WTC11 (cell line): ENCODE measurements at regions not wholly inside any gene's neighbourhood (a gene's known extent, or its start where the extent isn't known, plus 50 kb on each side); places are given as distances from the start of the nearest gene placed in this dataset.

Source experiments
- ATAC-seq: fragments of 200-7000 bp; cut with Tn5 transposase; 2 replicates; pipeline ENCODE4 v1.10.0; 2021; ENCODE audit warnings: mild to moderate bottlenecking, moderate library complexity
- CTCF ChIA-PET: fragments of 300-600 bp; sonication (Branson Sonifier 250); formaldehyde crosslinking; loops from one replicate; lab custom pipeline; 2021; ENCODE audit warnings: antibody characterized with exemption; lab: Charles Lee
- POLR2A ChIA-PET: fragments of 350-600 bp; sonication (Branson Sonifier 250); formaldehyde crosslinking; loops from one replicate; lab custom pipeline; 2021; ENCODE audit warnings: antibody characterized with exemption; lab: Charles Lee
- DNase-seq: peaks from one replicate; pipeline ENCODE4 v3.0.0; 2021; ENCODE audit warnings: low spot score
- H3K27ac Mint-ChIP-seq: 2 replicates; pipeline ENCODE4 v1.8.0; 2021; ENCODE audit warnings: mixed read lengths
- H3K27me3 Mint-ChIP-seq: 2 replicates; pipeline ENCODE4 v1.8.0; 2021; ENCODE audit warnings: low read depth, mild to moderate bottlenecking, moderate library complexity, mixed read lengths
- H3K36me3 Mint-ChIP-seq: 2 replicates; pipeline ENCODE4 v1.8.0; 2021; ENCODE audit warnings: mixed read lengths
- H3K4me1 Mint-ChIP-seq: 2 replicates; pipeline ENCODE4 v1.8.0; 2022; ENCODE audit warnings: mixed read lengths
- H3K4me3 Mint-ChIP-seq: 2 replicates; pipeline ENCODE4 v1.8.0; 2021; ENCODE audit warnings: mild to moderate bottlenecking, moderate library complexity, mixed read lengths
- H3K9me3 Mint-ChIP-seq: 2 replicates; pipeline ENCODE4 v1.8.0; 2021; ENCODE audit warnings: mixed read lengths
- CBFB ChIP-seq: sonication (generic); formaldehyde crosslinking; IDR thresholded peaks from 2 replicates; pipeline ENCODE4 v1.8.1; 2022; ENCODE audit warnings: mild to moderate bottlenecking, low read depth, missing genetic modification reagents
- CREM ChIP-seq: sonication (generic); formaldehyde crosslinking; IDR thresholded peaks from 2 replicates; pipeline ENCODE4 v1.8.1; 2022; ENCODE audit warnings: mild to moderate bottlenecking, missing genetic modification reagents, moderate library complexity
- EMX1 ChIP-seq: fragments of 250-450 bp; sonication (Bioruptor Pico); IDR thresholded peaks from 2 replicates; pipeline ENCODE4 v1.8.0; 2021; ENCODE audit warnings: mild to moderate bottlenecking
- GTF2I ChIP-seq: fragments of 250-450 bp; sonication (Bioruptor Pico); conservative IDR thresholded peaks from 2 replicates; pipeline ENCODE4 v1.4.0; 2021; ENCODE audit warnings: mild to moderate bottlenecking
- KAT7 ChIP-seq: sonication (generic); formaldehyde crosslinking; IDR thresholded peaks from 2 replicates; pipeline ENCODE4 v1.8.1; 2023; ENCODE audit warnings: missing genetic modification reagents, mild to moderate bottlenecking, borderline replicate concordance
- NFE2L1 ChIP-seq: sonication (generic); formaldehyde crosslinking; IDR thresholded peaks from 2 replicates; pipeline ENCODE4 v1.8.1; 2023; ENCODE audit warnings: missing genetic modification reagents
- TEAD1 ChIP-seq: sonication (generic); formaldehyde crosslinking; IDR thresholded peaks from 2 replicates; pipeline ENCODE4 v1.8.0; 2022; ENCODE audit warnings: mild to moderate bottlenecking, missing genetic modification reagents
- ZNF317 ChIP-seq: sonication (generic); formaldehyde crosslinking; IDR thresholded peaks from 2 replicates; pipeline ENCODE4 v1.8.1; 2023; ENCODE audit warnings: low read depth, mild to moderate bottlenecking, moderate library complexity, missing genetic modification reagents, borderline replicate concordance
- ZNF396 ChIP-seq: fragments of 250-450 bp; sonication (Bioruptor Pico); IDR thresholded peaks from 2 replicates; pipeline ENCODE4 v1.8.0; 2021; ENCODE audit warnings: mild to moderate bottlenecking, moderate library complexity, borderline replicate concordance
- ZNF671 ChIP-seq: fragments of 250-450 bp; sonication (Bioruptor Pico); IDR thresholded peaks from 2 replicates; pipeline ENCODE4 v1.8.0; 2021; ENCODE audit warnings: mild to moderate bottlenecking
- TF ChIP-seq, protein P1 (sequence below): sonication (generic); formaldehyde crosslinking; IDR thresholded peaks from 2 replicates; pipeline ENCODE4 v1.8.1; 2023; ENCODE audit warnings: mild to moderate bottlenecking, missing genetic modification reagents, borderline replicate concordance
- TF ChIP-seq, protein P2 (sequence below): sonication (generic); formaldehyde crosslinking; IDR thresholded peaks from 2 replicates; pipeline ENCODE4 v1.8.1; 2022; ENCODE audit warnings: mild to moderate bottlenecking, moderate library complexity, missing genetic modification reagents
- TF ChIP-seq, protein P3 (sequence below): sonication (generic); formaldehyde crosslinking; IDR thresholded peaks from 2 replicates; pipeline ENCODE4 v1.8.0; 2022; ENCODE audit warnings: mild to moderate bottlenecking, missing genetic modification reagents
- TF ChIP-seq, protein P4 (sequence below): fragments of 250-450 bp; sonication (Bioruptor Pico); conservative IDR thresholded peaks from 2 replicates; pipeline ENCODE4 v1.9.0; 2021; ENCODE audit warnings: mild to moderate bottlenecking
- TF ChIP-seq, protein P5 (sequence below): sonication (generic); formaldehyde crosslinking; IDR thresholded peaks from 2 replicates; pipeline ENCODE4 v1.8.1; 2022; ENCODE audit warnings: mild to moderate bottlenecking, missing genetic modification reagents, moderate library complexity, borderline replicate concordance
- TF ChIP-seq, protein P6 (sequence below): sonication (generic); formaldehyde crosslinking; IDR thresholded peaks from 2 replicates; pipeline ENCODE4 v1.8.1; 2023; ENCODE audit warnings: mild to moderate bottlenecking, missing genetic modification reagents
- TF ChIP-seq, protein P7 (sequence below): fragments of 250-450 bp; sonication (Bioruptor Pico); IDR thresholded peaks from 2 replicates; pipeline ENCODE4 v1.9.0; 2021; ENCODE audit warnings: mild to moderate bottlenecking

DNA sequence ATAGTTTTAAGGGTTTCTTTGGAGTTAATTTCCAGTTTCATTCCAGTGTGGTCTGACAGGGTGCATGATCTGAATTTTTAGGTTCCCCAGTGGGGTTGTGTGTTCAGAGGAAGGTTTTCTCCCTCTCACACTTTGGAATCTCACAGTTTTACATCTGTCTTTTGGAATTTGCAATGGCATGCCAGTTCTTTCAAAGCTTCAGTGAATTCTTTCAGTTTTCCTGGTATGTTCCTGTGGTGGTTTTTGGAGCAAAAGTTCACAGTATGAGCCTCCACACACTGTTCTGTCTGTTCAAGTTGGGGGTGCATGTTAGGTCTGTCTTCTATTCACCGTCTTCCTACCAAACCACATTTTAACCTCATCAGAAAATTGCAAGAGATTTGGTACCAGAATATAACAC, 624.2 kb downstream of the KCTD16 start (continued):
- TF ChIP-seq, protein P1, sequence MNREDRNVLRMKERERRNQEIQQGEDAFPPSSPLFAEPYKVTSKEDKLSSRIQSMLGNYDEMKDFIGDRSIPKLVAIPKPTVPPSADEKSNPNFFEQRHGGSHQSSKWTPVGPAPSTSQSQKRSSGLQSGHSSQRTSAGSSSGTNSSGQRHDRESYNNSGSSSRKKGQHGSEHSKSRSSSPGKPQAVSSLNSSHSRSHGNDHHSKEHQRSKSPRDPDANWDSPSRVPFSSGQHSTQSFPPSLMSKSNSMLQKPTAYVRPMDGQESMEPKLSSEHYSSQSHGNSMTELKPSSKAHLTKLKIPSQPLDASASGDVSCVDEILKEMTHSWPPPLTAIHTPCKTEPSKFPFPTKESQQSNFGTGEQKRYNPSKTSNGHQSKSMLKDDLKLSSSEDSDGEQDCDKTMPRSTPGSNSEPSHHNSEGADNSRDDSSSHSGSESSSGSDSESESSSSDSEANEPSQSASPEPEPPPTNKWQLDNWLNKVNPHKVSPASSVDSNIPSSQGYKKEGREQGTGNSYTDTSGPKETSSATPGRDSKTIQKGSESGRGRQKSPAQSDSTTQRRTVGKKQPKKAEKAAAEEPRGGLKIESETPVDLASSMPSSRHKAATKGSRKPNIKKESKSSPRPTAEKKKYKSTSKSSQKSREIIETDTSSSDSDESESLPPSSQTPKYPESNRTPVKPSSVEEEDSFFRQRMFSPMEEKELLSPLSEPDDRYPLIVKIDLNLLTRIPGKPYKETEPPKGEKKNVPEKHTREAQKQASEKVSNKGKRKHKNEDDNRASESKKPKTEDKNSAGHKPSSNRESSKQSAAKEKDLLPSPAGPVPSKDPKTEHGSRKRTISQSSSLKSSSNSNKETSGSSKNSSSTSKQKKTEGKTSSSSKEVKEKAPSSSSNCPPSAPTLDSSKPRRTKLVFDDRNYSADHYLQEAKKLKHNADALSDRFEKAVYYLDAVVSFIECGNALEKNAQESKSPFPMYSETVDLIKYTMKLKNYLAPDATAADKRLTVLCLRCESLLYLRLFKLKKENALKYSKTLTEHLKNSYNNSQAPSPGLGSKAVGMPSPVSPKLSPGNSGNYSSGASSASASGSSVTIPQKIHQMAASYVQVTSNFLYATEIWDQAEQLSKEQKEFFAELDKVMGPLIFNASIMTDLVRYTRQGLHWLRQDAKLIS (CRISPR knock-in tag), result no peak
- TF ChIP-seq KAT7 (CRISPR knock-in tag) (no peak), ZNF317 (CRISPR knock-in tag) (no peak), GTF2I (no peak), TEAD1 (no peak), CBFB (CRISPR knock-in tag) (no peak), ZNF671 (CRISPR knock-in tag) (no peak)
- TF ChIP-seq, protein P2, sequence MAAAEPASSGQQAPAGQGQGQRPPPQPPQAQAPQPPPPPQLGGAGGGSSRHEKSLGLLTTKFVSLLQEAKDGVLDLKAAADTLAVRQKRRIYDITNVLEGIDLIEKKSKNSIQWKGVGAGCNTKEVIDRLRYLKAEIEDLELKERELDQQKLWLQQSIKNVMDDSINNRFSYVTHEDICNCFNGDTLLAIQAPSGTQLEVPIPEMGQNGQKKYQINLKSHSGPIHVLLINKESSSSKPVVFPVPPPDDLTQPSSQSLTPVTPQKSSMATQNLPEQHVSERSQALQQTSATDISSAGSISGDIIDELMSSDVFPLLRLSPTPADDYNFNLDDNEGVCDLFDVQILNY (CRISPR knock-in tag), result no peak
- TF ChIP-seq, protein P3, sequence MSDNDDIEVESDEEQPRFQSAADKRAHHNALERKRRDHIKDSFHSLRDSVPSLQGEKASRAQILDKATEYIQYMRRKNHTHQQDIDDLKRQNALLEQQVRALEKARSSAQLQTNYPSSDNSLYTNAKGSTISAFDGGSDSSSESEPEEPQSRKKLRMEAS (CRISPR knock-in tag), result no peak
- TF ChIP-seq, protein P4, sequence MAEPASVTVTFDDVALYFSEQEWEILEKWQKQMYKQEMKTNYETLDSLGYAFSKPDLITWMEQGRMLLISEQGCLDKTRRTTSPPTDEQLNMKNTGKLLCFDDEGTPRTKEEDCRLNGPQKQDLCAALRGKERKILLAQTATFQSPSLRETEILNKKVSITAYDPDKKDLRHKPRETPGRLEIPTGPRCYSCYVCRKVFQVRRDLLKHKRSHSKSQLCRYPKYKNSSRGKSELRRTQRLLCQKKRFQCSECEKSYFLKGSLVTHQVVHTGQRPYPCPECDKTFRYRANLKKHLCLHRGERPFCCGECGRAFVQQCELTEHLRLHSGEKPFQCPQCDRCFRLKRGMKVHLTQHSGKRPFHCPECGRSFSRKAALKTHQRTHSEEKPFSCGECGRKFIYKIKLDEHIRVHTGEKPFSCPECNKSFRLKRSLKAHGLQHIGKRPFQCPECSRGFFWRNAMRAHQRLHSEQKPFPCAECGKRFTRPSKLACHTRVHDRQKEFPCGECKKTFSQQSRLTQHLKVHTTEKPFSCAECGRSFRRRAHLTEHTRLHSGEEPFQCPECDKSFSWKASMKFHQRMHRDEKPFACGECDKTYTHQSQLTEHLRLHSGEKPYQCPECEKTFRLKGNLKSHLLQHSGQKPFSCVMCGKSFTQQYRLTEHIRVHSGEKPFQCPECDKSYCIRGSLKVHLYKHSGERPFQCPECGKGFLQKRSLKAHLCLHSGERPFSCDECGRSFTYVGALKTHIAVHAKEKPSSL, result no peak
- TF ChIP-seq, protein P5, sequence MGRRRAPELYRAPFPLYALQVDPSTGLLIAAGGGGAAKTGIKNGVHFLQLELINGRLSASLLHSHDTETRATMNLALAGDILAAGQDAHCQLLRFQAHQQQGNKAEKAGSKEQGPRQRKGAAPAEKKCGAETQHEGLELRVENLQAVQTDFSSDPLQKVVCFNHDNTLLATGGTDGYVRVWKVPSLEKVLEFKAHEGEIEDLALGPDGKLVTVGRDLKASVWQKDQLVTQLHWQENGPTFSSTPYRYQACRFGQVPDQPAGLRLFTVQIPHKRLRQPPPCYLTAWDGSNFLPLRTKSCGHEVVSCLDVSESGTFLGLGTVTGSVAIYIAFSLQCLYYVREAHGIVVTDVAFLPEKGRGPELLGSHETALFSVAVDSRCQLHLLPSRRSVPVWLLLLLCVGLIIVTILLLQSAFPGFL, result no peak

DNA sequence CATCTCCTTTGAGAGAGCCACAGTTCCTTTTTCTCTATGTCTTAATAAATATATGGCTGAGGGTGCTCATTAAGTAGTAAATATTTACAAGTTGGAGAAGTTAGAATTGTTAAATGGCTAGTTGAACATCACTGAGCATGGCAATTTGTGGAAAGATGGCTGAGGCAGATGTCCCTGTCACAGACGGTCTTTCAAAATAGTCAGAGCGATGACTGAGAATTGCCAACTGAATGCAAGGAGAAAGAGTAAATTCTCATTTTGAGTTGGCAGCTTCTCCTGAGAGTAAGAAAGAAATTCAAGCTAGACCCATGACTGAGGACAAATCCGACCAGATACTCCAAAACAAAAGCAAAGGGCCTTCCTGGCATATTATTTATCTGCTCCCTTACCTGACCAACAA, 617.9 kb downstream of the KCTD16 start:
- DNase-seq (no peak), ATAC-seq (no peak)
- H3K27ac Mint-ChIP-seq, result no peak overlapping the region
- no peaks in the 10 kb centered on the region for H3K27me3 Mint-ChIP-seq
- ChIA-PET POLR2A (no interaction called here), CTCF (no interaction called here)
- TF ChIP-seq CREM, result no peak
- TF ChIP-seq, protein P2 (CRISPR knock-in tag), result no peak
- no peak for TF ChIP-seq ZNF396 (CRISPR knock-in tag)
- TF ChIP-seq EMX1, result no peak
- TF ChIP-seq, protein P6, sequence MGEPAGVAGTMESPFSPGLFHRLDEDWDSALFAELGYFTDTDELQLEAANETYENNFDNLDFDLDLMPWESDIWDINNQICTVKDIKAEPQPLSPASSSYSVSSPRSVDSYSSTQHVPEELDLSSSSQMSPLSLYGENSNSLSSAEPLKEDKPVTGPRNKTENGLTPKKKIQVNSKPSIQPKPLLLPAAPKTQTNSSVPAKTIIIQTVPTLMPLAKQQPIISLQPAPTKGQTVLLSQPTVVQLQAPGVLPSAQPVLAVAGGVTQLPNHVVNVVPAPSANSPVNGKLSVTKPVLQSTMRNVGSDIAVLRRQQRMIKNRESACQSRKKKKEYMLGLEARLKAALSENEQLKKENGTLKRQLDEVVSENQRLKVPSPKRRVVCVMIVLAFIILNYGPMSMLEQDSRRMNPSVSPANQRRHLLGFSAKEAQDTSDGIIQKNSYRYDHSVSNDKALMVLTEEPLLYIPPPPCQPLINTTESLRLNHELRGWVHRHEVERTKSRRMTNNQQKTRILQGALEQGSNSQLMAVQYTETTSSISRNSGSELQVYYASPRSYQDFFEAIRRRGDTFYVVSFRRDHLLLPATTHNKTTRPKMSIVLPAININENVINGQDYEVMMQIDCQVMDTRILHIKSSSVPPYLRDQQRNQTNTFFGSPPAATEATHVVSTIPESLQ (CRISPR knock-in tag), result no peak
- no peak for TF ChIP-seq NFE2L1
- TF ChIP-seq, protein P7, sequence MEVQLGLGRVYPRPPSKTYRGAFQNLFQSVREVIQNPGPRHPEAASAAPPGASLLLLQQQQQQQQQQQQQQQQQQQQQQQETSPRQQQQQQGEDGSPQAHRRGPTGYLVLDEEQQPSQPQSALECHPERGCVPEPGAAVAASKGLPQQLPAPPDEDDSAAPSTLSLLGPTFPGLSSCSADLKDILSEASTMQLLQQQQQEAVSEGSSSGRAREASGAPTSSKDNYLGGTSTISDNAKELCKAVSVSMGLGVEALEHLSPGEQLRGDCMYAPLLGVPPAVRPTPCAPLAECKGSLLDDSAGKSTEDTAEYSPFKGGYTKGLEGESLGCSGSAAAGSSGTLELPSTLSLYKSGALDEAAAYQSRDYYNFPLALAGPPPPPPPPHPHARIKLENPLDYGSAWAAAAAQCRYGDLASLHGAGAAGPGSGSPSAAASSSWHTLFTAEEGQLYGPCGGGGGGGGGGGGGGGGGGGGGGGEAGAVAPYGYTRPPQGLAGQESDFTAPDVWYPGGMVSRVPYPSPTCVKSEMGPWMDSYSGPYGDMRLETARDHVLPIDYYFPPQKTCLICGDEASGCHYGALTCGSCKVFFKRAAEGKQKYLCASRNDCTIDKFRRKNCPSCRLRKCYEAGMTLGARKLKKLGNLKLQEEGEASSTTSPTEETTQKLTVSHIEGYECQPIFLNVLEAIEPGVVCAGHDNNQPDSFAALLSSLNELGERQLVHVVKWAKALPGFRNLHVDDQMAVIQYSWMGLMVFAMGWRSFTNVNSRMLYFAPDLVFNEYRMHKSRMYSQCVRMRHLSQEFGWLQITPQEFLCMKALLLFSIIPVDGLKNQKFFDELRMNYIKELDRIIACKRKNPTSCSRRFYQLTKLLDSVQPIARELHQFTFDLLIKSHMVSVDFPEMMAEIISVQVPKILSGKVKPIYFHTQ, result no peak
- H3K4me1 Mint-ChIP-seq, result no peaks in the 10 kb centered on the region
- H3K36me3 Mint-ChIP-seq, result no peaks in the 10 kb centered on the region
- peaks cover 16% of the 10 kb centered on the region for H3K9me3 Mint-ChIP-seq
- H3K4me3 Mint-ChIP-seq, result no peak overlapping the region
